Retinal pigment epithelial cell (primary cell): ENCODE measurements at regions not wholly inside any gene's neighbourhood (a gene's known extent, or its start where the extent isn't known, plus 50 kb on each side); places are given as distances from the start of the nearest gene placed in this dataset.

ENCODE experiments used
- DNase-seq: peaks from one replicate; pipeline ENCODE4 v3.0.0-alpha.2; 2010; ENCODE audit warnings: low read depth
- H3K4me3 ChIP-seq: 2 replicates; pipeline ENCODE4 v1.5.1; 2011; ENCODE audit warnings: mild to moderate bottlenecking, low read length, control low read depth, moderate library complexity
- CTCF ChIP-seq: conservative IDR thresholded peaks from 2 replicates; pipeline ENCODE4 v1.5.1; 2011; ENCODE audit warnings: low read depth, low read length, control low read depth, inconsistent platforms

DNA sequence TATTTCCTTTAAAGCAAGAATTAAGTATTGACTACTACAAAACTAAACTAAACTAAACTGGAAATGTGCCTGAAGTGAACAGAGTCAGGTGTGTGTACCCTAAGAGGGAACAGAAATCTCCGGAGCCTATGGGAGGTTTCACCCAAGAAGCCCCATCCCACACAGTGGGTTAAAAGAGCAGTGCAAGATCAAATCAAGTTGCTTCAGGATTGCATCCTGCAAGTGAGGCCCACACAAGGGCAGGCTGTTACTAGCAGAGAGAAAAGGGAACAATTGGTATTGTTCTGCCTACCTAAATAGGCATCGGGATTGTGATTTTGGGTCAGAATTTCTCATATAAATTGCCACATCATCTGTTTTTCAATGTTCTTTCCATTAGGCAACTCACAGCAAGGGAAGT, 113.3 kb upstream of the CDC14C start:
- no peak overlapping the region for H3K4me3 ChIP-seq
- no peak for TF ChIP-seq CTCF
- DNase-seq = no peak

- no peak overlapping the region for H3K4me3 ChIP-seq
- no peak for DNase-seq
- TF ChIP-seq CTCF = no peak
Measured at GRCh38 chr7:48813472-48813871, 110.9 kb upstream of the CDC14C start.

- no peak for TF ChIP-seq CTCF
- no peak overlapping the region for H3K4me3 ChIP-seq
- no peak for DNase-seq
Measured at GRCh38 chr7:48822138-48822537, 102.2 kb upstream of the CDC14C start.

DNA sequence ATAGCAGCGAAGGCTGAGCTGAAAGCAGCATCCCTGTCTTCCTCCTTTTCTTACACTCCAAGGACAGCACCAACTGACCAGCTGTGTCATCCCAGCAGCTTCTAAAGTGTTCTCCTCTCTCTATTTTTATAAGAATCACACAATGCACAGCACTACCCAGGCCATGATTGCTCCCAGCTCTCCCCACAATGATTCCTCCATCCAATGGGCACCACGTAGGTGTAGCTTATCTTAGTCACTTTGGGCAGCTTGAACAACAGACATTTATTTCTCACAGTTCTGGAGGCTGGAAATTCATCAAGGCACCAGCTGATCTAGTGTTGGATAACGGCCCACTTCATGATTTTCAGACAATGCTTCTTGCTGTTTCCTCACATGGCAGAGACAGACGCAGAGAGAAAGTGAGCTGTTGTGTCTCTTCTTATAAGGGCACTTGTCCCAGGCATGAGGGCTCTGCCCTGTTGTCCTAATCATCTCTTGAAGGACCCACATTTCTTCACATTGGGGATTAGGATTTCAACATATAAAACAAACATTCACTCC, 92.0 kb upstream of the CDC14C start:
- no peak for DNase-seq
- H3K4me3 ChIP-seq = no peak overlapping the region
- no peak for TF ChIP-seq CTCF

GRCh38 chr7:48837266-48837665, 87.1 kb upstream of the CDC14C start:
- no peak for DNase-seq
- H3K4me3 ChIP-seq = no peak overlapping the region
- no peak for TF ChIP-seq CTCF

DNA sequence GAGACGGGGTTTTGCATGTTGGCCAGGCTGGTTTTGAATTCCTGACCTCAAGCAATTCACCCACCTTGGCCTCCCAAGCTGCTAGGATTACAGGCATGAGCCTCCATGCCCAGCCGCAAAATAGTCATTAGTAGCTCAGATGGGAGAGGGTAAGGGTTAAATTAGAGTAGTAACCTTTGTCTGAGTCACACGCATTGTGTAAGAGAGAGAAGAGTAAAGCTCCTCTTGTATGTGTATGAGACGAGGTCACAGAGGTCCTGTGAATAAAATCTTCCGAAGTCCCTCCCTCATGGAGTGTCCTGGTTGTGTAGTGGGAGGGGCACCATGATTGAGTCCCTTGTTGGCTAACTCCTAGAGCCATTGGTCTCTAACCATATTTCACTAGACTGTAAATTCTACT, 85.2 kb upstream of the CDC14C start:
- no peak for DNase-seq
- no peak for TF ChIP-seq CTCF
- H3K4me3 ChIP-seq = no peak overlapping the region

- no peak for TF ChIP-seq CTCF
- no peak for DNase-seq
- H3K4me3 ChIP-seq = no peak overlapping the region
Measured at GRCh38 chr7:48841739-48842138, 82.6 kb upstream of the CDC14C start.
